Mammary epithelial cell (primary cell): ENCODE measurements at regions not wholly inside any gene's neighbourhood (a gene's known extent, or its start where the extent isn't known, plus 50 kb on each side); places are given as distances from the start of the nearest gene placed in this dataset.

Experiments
- EZH2 ChIP-seq: IDR thresholded peaks from 2 replicates; pipeline ENCODE4 v1.6.1; 2012; ENCODE audit warnings: low read length, inconsistent platforms, borderline replicate concordance
- TF ChIP-seq, protein P1 (sequence below), 2 donors: IDR thresholded peaks in 1 of 2; conservative IDR thresholded peaks in 1 of 2; 2 replicates each; pipeline ENCODE4 v1.5.1; 2011 to 2012; ENCODE audit warnings: inconsistent platforms in 2 of 2, low read length in 2 of 2, mild to moderate bottlenecking in 2 of 2, control low read depth in 1 of 2, low read depth in 1 of 2; ENCODE audit not compliant: insufficient read depth in 1 of 2; ENCODE audit errors: extremely low read depth in 1 of 2

DNA sequence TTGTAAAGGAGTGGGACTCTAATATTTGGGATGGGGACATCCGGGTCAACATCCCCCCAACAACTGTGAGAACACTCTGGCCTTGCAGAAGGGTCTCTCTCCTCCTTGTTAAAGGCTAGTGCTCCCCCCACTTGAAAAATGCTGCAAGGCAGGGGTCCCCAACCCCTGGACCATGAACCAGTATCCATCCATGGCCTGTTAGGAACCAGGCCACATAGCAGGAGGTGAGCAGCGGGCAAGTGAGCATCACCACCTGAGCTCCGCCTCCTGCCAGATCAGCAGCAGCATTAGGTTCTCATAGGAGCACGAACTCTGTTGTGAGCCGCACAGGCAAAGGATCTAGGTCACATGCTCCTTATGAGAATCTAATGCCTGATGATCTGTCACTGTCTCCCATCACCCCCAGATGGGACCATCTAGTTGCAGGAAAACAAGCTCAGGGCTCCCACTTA lies 243.9 kb upstream of the ID2 start:
- no peak for TF ChIP-seq EZH2
- TF ChIP-seq, protein P1, sequence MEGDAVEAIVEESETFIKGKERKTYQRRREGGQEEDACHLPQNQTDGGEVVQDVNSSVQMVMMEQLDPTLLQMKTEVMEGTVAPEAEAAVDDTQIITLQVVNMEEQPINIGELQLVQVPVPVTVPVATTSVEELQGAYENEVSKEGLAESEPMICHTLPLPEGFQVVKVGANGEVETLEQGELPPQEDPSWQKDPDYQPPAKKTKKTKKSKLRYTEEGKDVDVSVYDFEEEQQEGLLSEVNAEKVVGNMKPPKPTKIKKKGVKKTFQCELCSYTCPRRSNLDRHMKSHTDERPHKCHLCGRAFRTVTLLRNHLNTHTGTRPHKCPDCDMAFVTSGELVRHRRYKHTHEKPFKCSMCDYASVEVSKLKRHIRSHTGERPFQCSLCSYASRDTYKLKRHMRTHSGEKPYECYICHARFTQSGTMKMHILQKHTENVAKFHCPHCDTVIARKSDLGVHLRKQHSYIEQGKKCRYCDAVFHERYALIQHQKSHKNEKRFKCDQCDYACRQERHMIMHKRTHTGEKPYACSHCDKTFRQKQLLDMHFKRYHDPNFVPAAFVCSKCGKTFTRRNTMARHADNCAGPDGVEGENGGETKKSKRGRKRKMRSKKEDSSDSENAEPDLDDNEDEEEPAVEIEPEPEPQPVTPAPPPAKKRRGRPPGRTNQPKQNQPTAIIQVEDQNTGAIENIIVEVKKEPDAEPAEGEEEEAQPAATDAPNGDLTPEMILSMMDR (conservative IDR thresholded peaks at IDR 0.05 in 1 of 2, IDR thresholded peaks at IDR 0.05 in 1 of 2; ENCODE audit: extremely low read depth in 1 of 2, insufficient read depth in 1 of 2, low read depth in 1 of 2, low read length in 2 of 2) = no peak
